HEK293 (cell line): ENCODE measurements at regions not wholly inside any gene's neighbourhood (a gene's known extent, or its start where the extent isn't known, plus 50 kb on each side); places are given as distances from the start of the nearest gene placed in this dataset.

Source experiments
- REPIN1 ChIP-seq: fragments of 450-650 bp; formaldehyde crosslinking; IDR thresholded peaks from 2 replicates; pipeline ENCODE4 v1.5.1; 2017; ENCODE audit warnings: missing biosample characterization, missing genetic modification characterization, low read depth
- ZNF426 ChIP-seq: fragments of 450-650 bp; formaldehyde crosslinking; IDR thresholded peaks from 2 replicates; pipeline ENCODE4 v1.5.1; 2017; ENCODE audit warnings: missing biosample characterization, missing genetic modification characterization, mild to moderate bottlenecking, inconsistent platforms, moderate library complexity

GRCh38 chr2:196513796-196514526 lies 125.6 kb upstream of the CCDC150 start:
- TF ChIP-seq ZNF426 (tag by site-specific recombination) (no peak), REPIN1 (tag by site-specific recombination) (no peak)
